ENCODE measurements at regions not wholly inside any gene's neighbourhood (a gene's known extent, or its start where the extent isn't known, plus 50 kb on each side); places are given as distances from the start of the nearest gene placed in this dataset.

DNA sequence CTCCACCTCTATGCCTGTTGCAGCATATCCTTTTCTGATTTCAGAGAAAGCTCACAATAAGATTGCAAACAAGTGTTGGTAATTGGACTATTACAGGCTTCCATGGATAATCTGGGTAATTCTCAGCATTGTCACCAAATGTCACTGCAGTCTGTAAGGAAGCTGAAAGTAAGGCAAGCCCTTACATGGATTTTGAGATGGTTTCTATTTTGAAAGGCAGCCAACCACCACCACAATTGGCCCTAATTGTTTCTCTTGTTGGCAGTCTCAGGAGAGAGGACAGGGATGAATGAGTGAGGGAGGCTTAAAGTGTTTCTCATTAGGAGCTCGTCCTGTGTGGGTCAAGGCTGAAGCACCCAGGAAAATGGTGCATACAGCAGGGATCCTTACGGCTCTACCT is 879.9 kb downstream of the TUSC7 start:
- peak; percentile 72 for DNase-seq

GRCh38 chr3:117595615-117596014 is 886.0 kb downstream of the TUSC7 start:
- no peak for DNase-seq

DNA sequence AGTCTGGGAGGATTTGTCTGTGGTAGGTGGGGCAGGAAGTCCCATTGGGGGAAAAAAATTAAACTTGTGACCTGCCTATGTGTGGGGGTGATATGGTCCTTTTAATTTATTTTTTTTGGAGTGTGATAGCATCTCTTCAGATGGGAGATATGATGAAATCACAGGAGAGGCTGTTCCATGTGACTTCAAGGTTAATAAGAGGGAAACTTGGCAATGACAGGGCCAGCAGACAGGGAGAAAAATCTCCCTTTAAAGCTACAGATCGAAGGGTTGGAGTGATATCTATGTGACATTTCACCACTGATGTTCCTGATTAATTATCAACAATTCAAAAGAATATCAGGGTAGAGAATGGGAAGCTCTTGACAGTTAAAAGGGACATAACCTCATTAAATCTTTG is 886.9 kb downstream of the TUSC7 start:
- DNase-seq: no peak

DNA sequence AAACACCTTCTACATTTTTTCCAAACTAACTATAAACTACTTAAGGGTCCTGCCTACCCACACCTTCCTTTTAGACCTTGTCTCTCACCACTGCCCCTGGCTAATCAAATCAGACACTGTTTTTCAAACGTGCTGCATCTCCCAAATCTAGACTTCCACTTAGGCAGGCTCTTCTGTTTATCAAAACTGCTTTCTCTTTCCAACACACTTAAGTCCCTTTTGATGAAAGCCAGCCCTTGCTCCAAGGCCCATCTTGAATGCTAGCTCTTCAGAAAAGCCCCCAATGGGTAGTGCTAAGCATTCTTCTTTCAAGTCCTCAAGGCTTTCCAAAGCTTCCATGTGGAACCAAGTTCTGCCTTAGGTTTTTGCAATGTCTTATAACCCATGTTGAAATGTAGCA is 888.3 kb downstream of the TUSC7 start:
- no peak for DNase-seq

DNA sequence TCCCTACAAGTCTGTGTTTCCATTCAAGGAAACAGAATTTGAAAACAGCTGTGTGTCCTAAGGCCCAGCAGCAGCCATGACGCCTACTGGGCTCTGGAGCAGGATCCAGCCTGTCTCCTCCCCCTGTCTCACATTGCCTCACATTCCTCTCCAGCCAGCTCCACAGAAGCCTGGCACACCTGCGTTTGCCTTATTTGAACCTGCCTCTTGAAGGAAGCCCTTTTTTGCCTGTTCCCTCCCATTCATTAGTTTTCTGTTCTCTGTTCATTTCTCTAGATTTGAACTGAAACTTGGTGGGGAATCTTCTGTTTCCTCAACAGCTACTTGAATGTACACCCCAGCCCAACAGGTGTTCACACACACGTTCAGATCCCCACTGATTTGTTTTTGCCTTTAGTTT is 890.5 kb downstream of the TUSC7 start:
- DNase-seq: no peak

GRCh38 chr3:117600666-117601065 is 891.1 kb downstream of the TUSC7 start:
- no peak for DNase-seq

- DNase-seq: no peak
Measured at GRCh38 chr3:117602058-117602644, 892.6 kb downstream of the TUSC7 start.

GRCh38 chr3:117603097-117603496 is 893.5 kb downstream of the TUSC7 start:
- DNase-seq: no peak

- DNase-seq: no peak
Measured at GRCh38 chr3:117606866-117607265, 897.3 kb downstream of the TUSC7 start.

GRCh38 chr3:117609330-117609729 is 899.8 kb downstream of the TUSC7 start:
- DNase-seq: no peak

DNA sequence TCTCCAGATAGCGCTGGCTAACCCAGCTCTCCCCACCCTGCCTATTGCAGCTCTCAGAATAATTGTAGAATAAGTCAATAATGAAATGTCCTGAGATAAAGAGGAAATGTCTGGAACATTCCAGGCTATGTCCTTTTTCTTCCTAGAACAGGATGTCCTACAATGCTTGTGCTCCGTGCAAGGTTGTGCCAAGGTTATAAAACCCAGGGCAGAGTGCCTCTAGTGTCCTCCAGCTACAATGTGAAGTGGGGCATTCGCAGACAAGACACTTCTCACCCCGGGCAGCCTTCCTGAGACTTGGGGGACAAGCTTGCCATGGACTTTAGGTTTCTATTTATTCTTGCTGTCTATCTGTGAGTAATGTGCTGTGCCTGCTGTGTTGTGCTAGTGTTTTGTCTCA is 900.6 kb downstream of the TUSC7 start:
- DNase-seq: no peak

GRCh38 chr3:117611211-117611610 is 901.6 kb downstream of the TUSC7 start:
- no peak for DNase-seq

- no peak for DNase-seq
Measured at GRCh38 chr3:117616227-117616626, 906.6 kb downstream of the TUSC7 start.

DNA sequence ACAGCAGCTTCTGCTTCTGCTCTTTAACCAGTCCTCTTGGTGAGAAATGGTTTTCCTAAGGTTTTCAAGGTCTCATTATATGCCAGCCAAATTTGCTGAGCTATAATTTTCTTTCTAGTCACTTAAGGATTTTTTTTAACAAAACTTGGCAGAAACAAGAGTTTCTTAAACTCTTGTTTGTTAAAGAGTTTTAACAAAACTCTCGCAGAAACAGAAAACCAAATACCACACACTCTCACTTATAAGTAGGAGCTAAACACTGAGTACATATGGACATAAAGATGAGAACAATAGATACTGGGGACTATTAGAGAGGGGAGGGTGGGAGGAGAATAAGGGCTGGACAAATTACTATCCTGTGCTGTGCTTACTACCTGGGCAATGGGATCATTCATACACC is 908.3 kb downstream of the TUSC7 start:
- DNase-seq: no peak

- DNase-seq: no peak
Measured at GRCh38 chr3:117618462-117618861, 908.9 kb downstream of the TUSC7 start.

- no peak for DNase-seq
Measured at GRCh38 chr3:117619805-117620204, 910.2 kb downstream of the TUSC7 start.

DNA sequence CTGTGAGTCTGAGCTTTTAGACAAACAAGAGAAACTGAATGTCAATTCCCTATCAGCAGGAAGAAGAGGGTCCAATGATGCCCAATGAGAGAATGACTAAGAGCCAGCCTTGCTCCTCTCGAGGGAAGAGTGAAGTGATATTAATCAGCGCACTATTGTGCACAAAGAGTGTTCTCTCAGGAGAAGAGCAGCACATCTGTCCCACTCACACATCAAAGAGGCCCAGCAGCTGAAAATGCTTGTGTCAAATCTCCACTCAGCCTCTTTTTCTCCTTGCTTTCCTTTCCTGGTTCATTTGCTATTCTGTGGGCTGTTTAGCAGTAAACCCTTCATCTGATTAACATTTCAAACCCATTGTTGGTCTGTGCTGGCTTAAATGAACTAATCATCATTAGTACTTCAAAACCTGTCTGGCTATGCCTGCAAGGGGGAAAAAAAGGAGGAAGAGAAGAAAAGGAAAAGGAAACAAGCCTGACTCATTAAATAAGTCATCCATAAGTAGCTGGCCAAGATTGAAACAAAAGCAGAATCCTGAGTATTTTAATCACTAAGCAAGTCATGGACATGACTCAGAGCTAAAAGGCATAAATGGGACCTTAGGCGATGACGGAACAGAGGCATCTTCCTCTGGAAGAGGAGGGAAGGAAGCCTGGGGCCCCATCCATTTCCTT is 912.7 kb downstream of the TUSC7 start:
- DNase-seq: no peak

- no peak for DNase-seq
Measured at GRCh38 chr3:117624424-117624823, 914.8 kb downstream of the TUSC7 start.

DNA sequence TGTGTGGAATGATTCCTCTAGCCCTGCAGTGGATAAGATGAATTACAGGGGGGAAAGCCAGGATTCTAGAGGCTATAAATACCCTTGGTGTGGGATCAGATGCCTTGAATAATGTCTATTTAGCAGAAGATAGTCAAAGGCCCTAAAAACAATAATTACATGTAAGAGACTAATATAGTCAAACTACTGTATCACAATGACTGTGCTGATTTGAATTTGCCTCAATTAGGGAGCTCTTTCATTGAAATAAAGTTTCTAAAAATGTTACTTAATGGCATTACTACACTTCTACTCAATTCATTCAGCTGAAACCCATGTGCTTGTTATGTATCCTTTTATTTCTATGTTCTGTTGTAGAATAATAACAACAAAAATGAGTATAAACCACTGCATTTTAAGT is 915.6 kb downstream of the TUSC7 start:
- DNase-seq: no peak

DNA sequence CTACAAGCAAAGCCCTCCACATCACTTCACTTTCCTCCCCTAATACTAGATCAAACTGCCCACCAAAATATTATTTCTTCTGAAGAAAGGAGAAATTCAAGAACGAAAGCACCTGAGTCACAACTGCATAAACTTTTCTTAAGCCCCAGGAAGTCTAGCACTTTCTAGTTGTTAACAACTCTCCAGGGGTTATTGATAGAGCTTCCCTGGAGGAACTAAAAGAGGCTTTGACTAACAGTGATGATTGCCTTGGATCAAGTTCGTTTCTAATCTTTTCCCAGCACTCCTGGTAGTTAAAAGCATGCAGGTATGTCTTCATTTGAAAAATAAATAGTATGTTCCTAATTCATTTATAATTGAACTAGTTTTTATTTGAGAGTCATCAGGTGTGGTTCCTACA is 917.0 kb downstream of the TUSC7 start:
- DNase-seq: no peak

DNA sequence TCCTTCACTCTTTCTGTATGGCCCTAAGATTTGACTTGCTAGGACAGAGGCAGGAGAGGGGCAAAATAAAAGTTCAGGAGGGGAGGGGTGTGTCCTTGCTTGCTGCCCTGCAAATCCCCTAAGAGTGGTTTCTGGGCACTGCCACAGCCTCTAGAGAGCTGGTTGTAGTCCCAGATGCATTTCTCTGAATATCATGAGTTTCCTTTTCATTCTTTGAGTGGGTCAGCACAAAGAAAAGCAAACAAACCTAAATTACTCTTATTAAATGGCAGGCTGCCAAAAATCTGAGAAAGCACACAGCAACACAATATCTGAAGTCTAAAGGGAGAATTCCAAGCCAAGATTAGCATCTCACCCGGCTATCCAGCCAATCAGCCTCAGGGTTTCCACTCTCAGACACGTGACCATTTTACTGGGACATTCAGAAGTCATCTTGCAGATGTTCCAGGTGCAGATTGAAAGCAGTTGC is 919.3 kb downstream of the TUSC7 start:
- peak; percentile 93 for DNase-seq

- no peak for DNase-seq
Measured at GRCh38 chr3:117629505-117629904, 919.9 kb downstream of the TUSC7 start.

GRCh38 chr3:117630469-117630868 is 920.9 kb downstream of the TUSC7 start:
- DNase-seq: no peak

DNA sequence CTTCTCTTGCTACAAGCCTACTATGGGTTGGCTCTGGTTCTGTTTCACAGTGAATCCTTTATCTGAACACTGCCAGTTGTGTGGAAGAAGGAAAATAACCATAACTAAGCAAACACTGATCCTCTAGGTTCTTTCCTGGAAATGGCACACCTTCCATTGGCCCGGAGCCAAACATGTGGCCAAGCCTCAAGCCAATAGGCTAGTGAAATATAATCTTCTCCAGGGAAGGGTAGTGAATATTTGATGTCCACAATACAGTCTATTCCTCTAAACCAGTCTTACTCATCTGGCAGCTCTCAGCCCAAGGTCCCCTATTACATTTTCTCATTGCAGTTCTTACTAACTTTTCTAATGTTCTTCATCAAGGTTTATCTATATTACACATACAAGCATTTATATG is 921.3 kb downstream of the TUSC7 start:
- DNase-seq: no peak

DNA sequence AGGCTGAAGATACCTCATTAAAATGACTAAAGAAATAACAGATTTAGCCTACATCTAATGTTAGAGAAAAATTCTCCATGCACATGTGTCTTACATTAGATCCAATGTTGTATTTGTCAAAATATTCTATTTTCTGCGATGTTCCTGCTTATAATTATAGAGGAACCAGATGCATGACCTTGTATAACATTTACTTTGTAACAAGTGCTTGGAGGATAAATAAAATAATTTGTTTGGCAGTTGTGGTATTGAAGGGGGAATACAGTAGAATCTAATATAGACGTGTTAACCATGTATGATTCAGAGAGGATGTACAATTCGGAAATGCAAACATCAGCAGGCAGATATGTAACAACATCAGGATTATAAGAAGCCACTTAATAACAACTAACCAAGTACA is 922.2 kb downstream of the TUSC7 start:
- no peak for DNase-seq

Measured in NCI-H748 treated with DMSO at 0.1 percent for 48 hours (cell line).